Activated T-helper 1 cell treated with Interleukin-2 at 50 U/mL for 16 hours (primary cell): ENCODE measurements at regions not wholly inside any gene's neighbourhood (a gene's known extent, or its start where the extent isn't known, plus 50 kb on each side); places are given as distances from the start of the nearest gene placed in this dataset.

Experiments used
- DNase-seq: peaks from one replicate; pipeline ENCODE4 v3.0.0-alpha.2; 2020; ENCODE audit warnings: low read depth

GRCh38 chr15:85941186-85941855, 138.3 kb upstream of the AGBL1 start:
- no peak for DNase-seq

GRCh38 chr15:85942632-85943031, 137.0 kb upstream of the AGBL1 start:
- DNase-seq: no peak

GRCh38 chr15:85943151-85943550, 136.5 kb upstream of the AGBL1 start:
- no peak for DNase-seq

- DNase-seq: no peak
Measured at GRCh38 chr15:85943791-85944190, 135.9 kb upstream of the AGBL1 start.

- DNase-seq: no peak
Measured at GRCh38 chr15:85947021-85947420, 132.7 kb upstream of the AGBL1 start.

DNA sequence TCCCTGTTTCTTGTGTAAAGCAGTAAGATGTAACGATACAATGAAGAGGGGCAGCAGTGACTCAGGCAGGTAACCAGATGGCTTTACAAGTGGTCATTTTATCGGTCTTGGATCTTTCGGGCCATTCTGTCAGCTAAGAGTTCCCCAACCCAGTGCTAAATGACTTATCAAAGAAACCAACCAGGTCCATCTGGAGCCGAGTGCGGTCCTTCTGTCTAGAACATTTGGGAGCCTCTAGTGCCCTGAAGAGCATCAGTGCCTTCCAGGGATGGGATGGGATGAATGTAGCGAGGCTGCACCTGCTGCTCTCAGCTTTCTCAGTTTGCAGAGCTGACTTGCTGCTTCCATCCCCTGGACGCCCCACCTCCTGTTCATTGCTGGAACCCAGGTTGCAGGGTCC, 131.7 kb upstream of the AGBL1 start:
- DNase-seq: no peak

DNA sequence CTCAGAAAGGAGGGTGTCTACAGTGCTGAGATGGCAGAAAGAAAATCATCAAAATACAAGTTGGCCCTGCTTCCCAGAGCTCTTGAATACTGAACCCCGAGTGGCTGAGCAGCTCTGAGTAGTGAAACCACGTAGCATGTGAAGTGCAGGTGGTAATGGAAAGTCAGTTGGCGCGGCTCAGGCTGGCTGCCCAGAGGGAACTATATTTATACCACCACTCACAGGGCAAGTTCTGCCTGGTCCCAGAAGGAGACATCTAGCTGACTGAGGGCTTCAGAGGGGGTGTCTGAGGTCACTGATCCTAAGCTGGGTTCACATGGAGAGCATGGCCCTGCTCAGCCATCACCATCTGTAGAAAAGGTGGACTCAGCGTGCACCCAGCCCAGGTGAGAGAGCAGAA, 129.6 kb upstream of the AGBL1 start:
- no peak for DNase-seq

- DNase-seq: no peak
Measured at GRCh38 chr15:85954586-85954985, 125.1 kb upstream of the AGBL1 start.

- no peak for DNase-seq
Measured at GRCh38 chr15:85955501-85956391, 123.9 kb upstream of the AGBL1 start.

DNA sequence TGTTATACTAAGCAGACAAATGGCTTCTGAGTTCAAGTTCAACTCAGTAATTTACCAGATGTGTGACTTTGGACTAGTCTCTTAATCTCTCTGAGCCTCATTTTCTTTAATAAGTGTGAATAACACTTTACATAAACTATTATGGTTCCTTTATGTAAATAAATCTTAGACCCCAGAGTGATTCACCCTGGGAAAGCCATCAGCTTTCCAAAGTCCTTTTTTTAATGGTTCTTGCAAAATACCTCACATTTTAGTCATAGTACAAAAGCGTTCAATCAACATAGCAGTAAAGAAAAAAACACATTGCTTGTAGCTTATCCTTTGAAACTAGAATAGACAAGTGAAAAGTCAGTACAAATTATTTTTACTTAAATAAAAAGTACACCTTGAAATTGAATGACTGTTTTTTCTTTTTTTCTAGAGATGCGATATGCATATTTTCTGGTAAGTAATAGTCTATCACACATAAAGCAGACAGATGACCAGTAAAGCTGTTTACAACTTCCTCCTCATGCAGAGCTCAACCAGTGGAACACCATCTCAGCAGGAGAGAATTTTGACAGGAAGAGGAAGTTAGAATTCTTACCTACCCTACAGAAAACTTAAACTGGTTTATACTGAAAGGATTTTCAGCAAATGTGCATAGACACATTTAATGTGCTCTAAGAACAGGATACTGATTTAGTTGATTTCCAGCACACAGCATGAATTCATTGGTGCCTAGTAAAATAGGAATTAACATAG, 123.0 kb upstream of the AGBL1 start:
- no peak for DNase-seq

DNA sequence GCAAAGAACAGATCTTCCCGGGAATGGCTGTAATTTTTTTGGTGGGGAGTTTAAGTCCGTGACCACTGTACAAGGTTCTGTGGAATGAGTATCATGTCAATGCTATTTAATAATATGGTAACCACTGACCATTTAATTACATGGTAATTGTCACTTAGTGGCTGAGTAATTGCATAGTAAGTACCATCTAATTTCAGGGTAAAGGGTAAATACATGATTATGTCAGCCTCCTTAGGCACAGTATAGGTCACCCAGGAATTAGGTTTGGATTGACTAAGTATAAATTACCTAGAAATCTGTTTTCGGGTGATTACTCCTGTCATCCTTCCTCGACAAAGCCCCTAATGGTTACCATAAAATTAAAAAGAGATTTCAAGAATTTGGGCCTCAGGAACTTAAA, 120.1 kb upstream of the AGBL1 start:
- DNase-seq: no peak

- DNase-seq: no peak
Measured at GRCh38 chr15:85960381-85960780, 119.3 kb upstream of the AGBL1 start.

DNA sequence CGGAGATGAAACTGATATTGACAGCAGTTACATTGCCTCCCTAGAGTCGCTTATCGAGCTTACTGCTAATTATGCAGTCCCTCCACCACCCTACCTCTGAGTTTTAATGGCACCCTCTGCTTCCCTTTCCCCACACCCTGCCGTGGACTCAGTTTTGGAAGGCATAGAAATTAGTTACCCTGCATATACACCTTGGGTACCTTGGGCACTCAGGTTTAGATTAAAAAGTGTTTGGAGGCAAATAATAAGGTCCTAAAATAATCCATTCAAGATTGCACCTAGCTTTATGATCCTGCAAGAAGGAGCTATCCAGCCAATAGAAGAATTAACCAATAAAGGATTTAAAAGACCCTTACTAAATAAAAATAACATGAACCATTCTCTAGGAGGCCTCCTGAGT, 117.8 kb upstream of the AGBL1 start:
- DNase-seq: no peak

- DNase-seq: no peak
Measured at GRCh38 chr15:85963262-85963760, 116.4 kb upstream of the AGBL1 start.

GRCh38 chr15:85964471-85964870, 115.2 kb upstream of the AGBL1 start:
- DNase-seq: no peak

- no peak for DNase-seq
Measured at GRCh38 chr15:85967553-85967952, 112.1 kb upstream of the AGBL1 start.

- DNase-seq: no peak
Measured at GRCh38 chr15:85972805-85973540, 106.7 kb upstream of the AGBL1 start.

- no peak for DNase-seq
Measured at GRCh38 chr15:85973584-85974347, 105.9 kb upstream of the AGBL1 start.

- DNase-seq: no peak
Measured at GRCh38 chr15:85974348-85974705, 105.3 kb upstream of the AGBL1 start.

- no peak for DNase-seq
Measured at GRCh38 chr15:85974742-85975141, 104.9 kb upstream of the AGBL1 start.

- no peak for DNase-seq
Measured at GRCh38 chr15:85976102-85976501, 103.6 kb upstream of the AGBL1 start.
